ENCODE measurements at regions not wholly inside any gene's neighbourhood (a gene's known extent, or its start where the extent isn't known, plus 50 kb on each side); places are given as distances from the start of the nearest gene placed in this dataset.

DNA sequence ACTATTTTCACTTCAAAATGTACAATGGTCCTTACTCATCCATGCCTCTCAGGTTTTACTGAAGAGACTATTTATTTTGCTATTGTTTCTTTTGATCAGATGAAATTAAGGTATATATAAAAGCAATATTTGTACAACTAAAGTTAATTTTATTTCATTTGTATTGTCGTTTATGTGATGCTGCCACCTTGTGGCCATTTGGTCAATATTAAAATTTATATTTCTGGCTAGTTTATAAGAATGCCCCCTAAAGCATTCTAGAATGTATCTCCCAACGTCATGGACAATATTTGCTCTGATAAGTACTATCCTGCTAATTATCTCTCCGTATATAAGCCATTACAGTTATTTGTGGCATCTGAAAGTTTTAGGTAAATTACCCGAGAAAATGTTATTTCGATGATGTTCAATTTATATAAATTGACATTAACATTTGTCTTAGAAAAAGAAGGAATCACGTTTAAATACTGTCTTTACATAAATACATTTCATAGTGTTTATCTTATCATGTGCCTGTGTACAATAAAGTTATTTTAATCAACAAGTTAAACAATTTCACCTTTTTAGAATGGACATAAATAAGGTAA, 680.0 kb downstream of the TAF11L14 start:
- Histone ChIP-seq H3K4me1 (no peaks in the 10 kb centered on the region), H3K27ac (no peak overlapping the region), H3K36me3 (no peaks in the 10 kb centered on the region), H3K27me3 (no peaks in the 10 kb centered on the region), H3K9me3 (no peaks in the 10 kb centered on the region), H3K4me3 (no peak overlapping the region)
- TF ChIP-seq, protein P1, sequence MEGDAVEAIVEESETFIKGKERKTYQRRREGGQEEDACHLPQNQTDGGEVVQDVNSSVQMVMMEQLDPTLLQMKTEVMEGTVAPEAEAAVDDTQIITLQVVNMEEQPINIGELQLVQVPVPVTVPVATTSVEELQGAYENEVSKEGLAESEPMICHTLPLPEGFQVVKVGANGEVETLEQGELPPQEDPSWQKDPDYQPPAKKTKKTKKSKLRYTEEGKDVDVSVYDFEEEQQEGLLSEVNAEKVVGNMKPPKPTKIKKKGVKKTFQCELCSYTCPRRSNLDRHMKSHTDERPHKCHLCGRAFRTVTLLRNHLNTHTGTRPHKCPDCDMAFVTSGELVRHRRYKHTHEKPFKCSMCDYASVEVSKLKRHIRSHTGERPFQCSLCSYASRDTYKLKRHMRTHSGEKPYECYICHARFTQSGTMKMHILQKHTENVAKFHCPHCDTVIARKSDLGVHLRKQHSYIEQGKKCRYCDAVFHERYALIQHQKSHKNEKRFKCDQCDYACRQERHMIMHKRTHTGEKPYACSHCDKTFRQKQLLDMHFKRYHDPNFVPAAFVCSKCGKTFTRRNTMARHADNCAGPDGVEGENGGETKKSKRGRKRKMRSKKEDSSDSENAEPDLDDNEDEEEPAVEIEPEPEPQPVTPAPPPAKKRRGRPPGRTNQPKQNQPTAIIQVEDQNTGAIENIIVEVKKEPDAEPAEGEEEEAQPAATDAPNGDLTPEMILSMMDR (IDR thresholded peaks at IDR 0.05) = peak; percentile 18 to 46 (median 33)
- intact Hi-C loops (cut with DNase I) = no loop called here
- DNase-seq (ENCODE audit: low spot score in 2 of 2) = no peak

DNA sequence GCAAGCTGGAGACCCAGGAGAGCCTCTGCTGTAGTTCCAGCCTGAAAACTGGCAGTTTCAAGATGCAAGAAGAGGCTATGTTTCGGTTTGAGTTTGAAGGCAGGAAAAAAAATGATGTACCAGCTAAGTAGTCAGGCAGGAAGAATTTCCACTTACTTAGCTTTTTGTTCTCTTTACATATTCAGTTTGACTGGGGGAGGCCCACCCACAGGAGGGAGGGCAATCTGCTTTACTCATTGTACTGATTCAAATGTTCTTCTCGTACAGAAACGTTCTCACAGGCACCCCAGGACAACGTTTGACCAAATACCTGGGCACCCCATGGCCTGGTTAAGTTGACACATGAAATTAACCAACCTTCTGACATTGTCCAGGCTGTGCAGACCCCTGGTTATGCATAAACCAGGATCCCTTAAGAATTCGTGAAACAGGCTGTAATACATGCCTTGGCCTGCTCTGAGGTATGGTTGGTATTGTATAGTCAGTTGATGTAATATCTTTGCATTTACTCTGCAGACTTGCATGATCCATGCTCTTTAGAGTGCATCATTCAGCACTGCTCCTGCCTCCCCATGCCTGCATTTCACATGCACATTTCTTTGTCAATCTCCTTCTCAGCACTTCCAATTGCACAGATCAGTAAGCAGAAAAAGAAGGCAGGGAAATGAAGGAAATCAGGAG, 687.1 kb downstream of the TAF11L14 start:
- H3K4me1 ChIP-seq = no peaks in the 10 kb centered on the region

DNA sequence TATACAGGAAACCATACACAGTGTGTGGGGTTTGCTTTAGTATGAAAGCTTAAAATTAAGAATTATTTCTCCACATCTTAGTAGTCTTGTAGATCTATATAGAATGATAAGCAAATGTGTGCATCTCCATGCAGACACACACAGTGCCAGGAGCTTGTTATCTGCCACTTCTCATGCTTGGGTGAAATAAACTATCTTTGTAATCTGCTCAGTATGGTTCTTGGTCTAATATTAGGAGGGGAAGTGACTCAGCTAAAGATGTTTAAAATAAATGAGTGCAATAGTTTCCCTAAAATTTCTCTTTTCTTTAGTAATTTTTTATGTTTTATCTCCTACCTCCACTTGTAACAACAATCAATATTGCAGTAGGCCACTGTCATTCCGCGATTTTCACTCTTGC, 689.6 kb downstream of the TAF11L14 start:
- H3K9me3 ChIP-seq = no peaks in the 10 kb centered on the region
- no peaks in the 10 kb centered on the region for H3K36me3 ChIP-seq
- TF ChIP-seq, protein P1 (IDR thresholded peaks at IDR 0.05) = no peak
- H3K27ac ChIP-seq = no peak overlapping the region
- intact Hi-C loops (cut with DNase I) = no loop called here
- no peaks in the 10 kb centered on the region for H3K4me1 ChIP-seq
- no peak for DNase-seq (ENCODE audit: low spot score in 2 of 2)
- H3K27me3 ChIP-seq = no peaks in the 10 kb centered on the region
- no peak overlapping the region for H3K4me3 ChIP-seq

More for the DNA sequence above, 687.1 kb downstream of the TAF11L14 start:
- Histone ChIP-seq H3K36me3 (no peaks in the 10 kb centered on the region), H3K27me3 (no peaks in the 10 kb centered on the region), H3K9me3 (no peaks in the 10 kb centered on the region), H3K4me3 (no peak overlapping the region), H3K27ac (no peak overlapping the region)
- TF ChIP-seq, protein P1 (IDR thresholded peaks at IDR 0.05) = no peak
- intact Hi-C loops (cut with DNase I) = no loop called here
- DNase-seq (ENCODE audit: low spot score in 2 of 2) = no peak

DNA sequence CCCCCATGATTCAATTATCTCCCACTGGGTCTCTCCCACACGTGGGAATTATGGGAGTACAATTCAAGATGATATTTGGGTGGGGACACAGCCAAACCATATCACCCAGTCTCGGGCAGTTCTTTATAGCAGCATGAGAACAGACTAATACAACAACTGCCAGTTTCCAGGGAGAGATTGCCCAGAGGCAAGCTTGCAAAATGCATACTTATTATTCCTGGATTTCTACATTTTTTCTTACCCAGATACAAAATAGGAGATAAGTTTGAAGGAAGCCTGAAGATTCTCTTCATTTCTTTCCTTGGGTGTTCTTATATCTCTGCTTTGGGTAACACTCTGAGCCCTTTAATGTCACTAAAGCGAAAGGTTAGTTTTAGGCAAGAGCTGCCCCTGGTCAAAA, 691.2 kb downstream of the TAF11L14 start:
- Histone ChIP-seq H3K9me3 (no peaks in the 10 kb centered on the region), H3K4me1 (no peaks in the 10 kb centered on the region), H3K27me3 (no peaks in the 10 kb centered on the region), H3K36me3 (no peaks in the 10 kb centered on the region), H3K27ac (no peak overlapping the region), H3K4me3 (no peak overlapping the region)
- intact Hi-C loops (cut with DNase I) = no loop called here
- TF ChIP-seq, protein P1 (IDR thresholded peaks at IDR 0.05) = no peak
- no peak for DNase-seq (ENCODE audit: low spot score in 2 of 2)

DNA sequence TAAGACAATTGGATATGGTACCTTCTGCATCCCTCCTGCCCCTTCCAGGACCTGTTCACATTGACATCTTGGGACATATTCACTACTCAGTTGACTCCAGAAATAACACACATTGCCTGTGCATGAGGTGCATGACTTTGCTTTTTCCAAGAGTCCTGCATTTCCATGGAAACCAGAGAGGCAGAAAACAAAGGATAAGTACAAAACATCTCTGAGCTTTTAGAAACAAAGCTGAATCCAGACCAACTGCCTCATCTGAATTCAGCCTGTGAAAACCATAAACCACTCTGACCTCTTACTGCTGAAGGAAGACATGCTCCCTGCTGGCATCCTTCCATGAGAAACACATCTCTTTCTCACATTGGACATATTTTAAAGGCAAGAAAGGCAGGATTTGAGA, 695.1 kb downstream of the TAF11L14 start:
- DNase-seq (ENCODE audit: low spot score in 2 of 2) = no peak
- intact Hi-C loops (cut with DNase I) = no loop called here
- Histone ChIP-seq H3K27ac (no peak overlapping the region), H3K4me3 (no peak overlapping the region), H3K9me3 (no peaks in the 10 kb centered on the region), H3K36me3 (no peaks in the 10 kb centered on the region), H3K27me3 (no peaks in the 10 kb centered on the region), H3K4me1 (no peaks in the 10 kb centered on the region)
- TF ChIP-seq, protein P1 (IDR thresholded peaks at IDR 0.05) = no peak
